ENCODE measurements at regions not wholly inside any gene's neighbourhood (a gene's known extent, or its start where the extent isn't known, plus 50 kb on each side); places are given as distances from the start of the nearest gene placed in this dataset.

DNA sequence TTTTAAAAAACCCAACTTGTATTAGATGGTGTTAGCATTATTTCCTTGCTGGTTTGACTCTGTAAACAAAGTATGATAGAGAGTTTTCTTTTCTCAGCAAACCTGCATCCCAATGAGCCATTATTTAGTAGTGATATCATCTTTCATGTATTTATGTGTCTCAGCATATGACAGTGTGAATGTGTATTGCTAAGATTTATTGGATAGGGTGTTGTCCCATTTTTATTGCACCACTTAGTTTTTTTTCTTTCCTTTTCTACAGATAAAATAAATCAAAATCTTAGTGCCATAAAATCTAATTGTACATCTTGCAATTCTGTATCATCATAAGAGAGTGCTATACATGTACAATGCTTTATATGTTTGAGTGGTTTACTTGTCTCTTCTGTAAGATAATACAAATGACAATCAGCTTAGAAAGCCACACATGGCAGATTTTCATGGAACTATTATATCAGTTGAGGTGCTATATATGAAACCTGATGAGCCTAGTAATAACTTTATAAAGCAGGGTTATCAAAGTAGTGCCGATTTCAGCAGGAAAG lies 149.2 kb upstream of the CYLC2 start:
- no peak for TF ChIP-seq POLR2A (IDR thresholded peaks at IDR 0.05)
- TF ChIP-seq, protein P1, sequence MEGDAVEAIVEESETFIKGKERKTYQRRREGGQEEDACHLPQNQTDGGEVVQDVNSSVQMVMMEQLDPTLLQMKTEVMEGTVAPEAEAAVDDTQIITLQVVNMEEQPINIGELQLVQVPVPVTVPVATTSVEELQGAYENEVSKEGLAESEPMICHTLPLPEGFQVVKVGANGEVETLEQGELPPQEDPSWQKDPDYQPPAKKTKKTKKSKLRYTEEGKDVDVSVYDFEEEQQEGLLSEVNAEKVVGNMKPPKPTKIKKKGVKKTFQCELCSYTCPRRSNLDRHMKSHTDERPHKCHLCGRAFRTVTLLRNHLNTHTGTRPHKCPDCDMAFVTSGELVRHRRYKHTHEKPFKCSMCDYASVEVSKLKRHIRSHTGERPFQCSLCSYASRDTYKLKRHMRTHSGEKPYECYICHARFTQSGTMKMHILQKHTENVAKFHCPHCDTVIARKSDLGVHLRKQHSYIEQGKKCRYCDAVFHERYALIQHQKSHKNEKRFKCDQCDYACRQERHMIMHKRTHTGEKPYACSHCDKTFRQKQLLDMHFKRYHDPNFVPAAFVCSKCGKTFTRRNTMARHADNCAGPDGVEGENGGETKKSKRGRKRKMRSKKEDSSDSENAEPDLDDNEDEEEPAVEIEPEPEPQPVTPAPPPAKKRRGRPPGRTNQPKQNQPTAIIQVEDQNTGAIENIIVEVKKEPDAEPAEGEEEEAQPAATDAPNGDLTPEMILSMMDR (IDR thresholded peaks at IDR 0.05) = no peak
- no peak for TF ChIP-seq POLR2AphosphoS5 (IDR thresholded peaks at IDR 0.05)

Measured in upper lobe of left lung (tissue), 4 donors.